Spleen (tissue), 7 donors: ENCODE measurements at regions not wholly inside any gene's neighbourhood (a gene's known extent, or its start where the extent isn't known, plus 50 kb on each side); places are given as distances from the start of the nearest gene placed in this dataset.

Source experiments
- CTCF ChIP-seq, 11 experiments: fragments of 200-600 bp in 7 of 11; fragments of 450-650 bp in 4 of 11; sonication (generic) in 4 of 11; IDR thresholded peaks in 8 of 11; conservative IDR thresholded peaks in 3 of 11; 1 replicate in 7 of 11; 2 replicates in 4 of 11; pipeline versions ENCODE4 v1.4.0 to v1.8.0; 2016 to 2021; ENCODE audit warnings: antibody characterized with exemption in 11 of 11, inconsistent platforms in 4 of 11, mild to moderate bottlenecking in 1 of 11
- POLR2A ChIP-seq, 3 donors: fragments of 450-650 bp; IDR thresholded peaks; one replicate each; pipeline ENCODE4 v1.5.1; 2017; ENCODE audit warnings: antibody characterized with exemption in 3 of 3, mild to moderate bottlenecking in 1 of 3
- POLR2AphosphoS5 ChIP-seq, 3 donors: sonication (generic); formaldehyde crosslinking; IDR thresholded peaks; one replicate each; pipeline ENCODE4 v1.5.1; 2017; ENCODE audit warnings: antibody characterized with exemption in 3 of 3
- donor health status: DM: no; HTN: no; CAD: no; lungs with moderate emphysema.
- donor health status: DM: no; HTN: no; CAD: no.
- donor health status: DM: no; HTN: no; CAD: no.

- TF ChIP-seq POLR2AphosphoS5 (IDR thresholded peaks at IDR 0.05) (no peak), CTCF (IDR thresholded peaks at IDR 0.05 in 8 of 11, conservative IDR thresholded peaks at IDR 0.05 in 3 of 11) (no peak), POLR2A (IDR thresholded peaks at IDR 0.05) (no peak)
Measured at GRCh38 chr2:67559156-67559555, 162.0 kb downstream of the ETAA1 start.
